AG04449 (cell line): ENCODE measurements at regions not wholly inside any gene's neighbourhood (a gene's known extent, or its start where the extent isn't known, plus 50 kb on each side); places are given as distances from the start of the nearest gene placed in this dataset.
A peak's percentile ranks its signal among the peaks of the same experiment; 100 is the strongest.

Source experiments
- CTCF ChIA-PET: fragments of 350-600 bp; formaldehyde crosslinking; extraction: SDS; loops from one replicate; lab custom pipeline; 2021; ENCODE audit warnings: antibody characterized with exemption; lab: Yijun Ruan, JAX
- POLR2A ChIA-PET: fragments of 400-600, 350-600 bp; formaldehyde crosslinking; extraction: SDS; loops from one replicate; lab custom pipeline; 2020; ENCODE audit warnings: antibody characterized with exemption, inconsistent platforms; lab: Yijun Ruan, JAX
- DNase-seq: peaks from one replicate; pipeline ENCODE4 v3.0.0-alpha.2; 2010; ENCODE audit warnings: low read depth, low spot score
- H3K4me3 ChIP-seq: 2 replicates; pipeline ENCODE4 v1.5.1; 2011; ENCODE audit warnings: low read depth, mild to moderate bottlenecking, control low read depth, low read length
- CTCF ChIP-seq: IDR thresholded peaks from one replicate; pipeline ENCODE4 v1.5.1; 2011; ENCODE audit warnings: mild to moderate bottlenecking, moderate library complexity, low read length, control low read depth, inconsistent platforms; ENCODE audit not compliant: insufficient read depth; ENCODE audit errors: missing control alignments

DNA sequence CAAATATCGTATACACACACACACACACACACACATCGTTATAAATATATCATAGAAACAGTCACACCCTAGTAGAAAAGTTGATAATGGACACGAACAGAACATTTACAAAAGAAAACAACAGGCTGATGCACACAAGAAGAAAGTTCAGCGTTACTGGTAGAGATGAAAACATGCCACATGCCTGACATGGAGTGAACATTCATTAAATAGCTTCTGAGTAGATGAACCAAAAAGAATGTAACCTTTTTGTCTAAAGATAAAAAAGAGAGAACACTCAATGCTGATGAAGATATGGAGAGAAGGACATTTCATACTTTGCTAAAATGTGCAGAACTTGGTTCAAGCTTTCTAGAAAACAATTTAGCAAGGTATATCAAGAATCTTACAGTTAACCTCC lies 173.4 kb upstream of the KLF14 start:
- no peak for TF ChIP-seq CTCF
- CTCF ChIA-PET, result interaction anchor here (1.4 to 3.9 kb wide), 5 partner anchors 10 to 133 kb away, joined by 3 to 28 read pairs (median 7); no protein-coding TSS in a partner anchor
- POLR2A ChIA-PET, result interaction anchor here (0.7 kb wide), 1 partner anchor 29 kb away, joined by 3 read pairs; no protein-coding TSS in a partner anchor
- DNase-seq, result no peak
- H3K4me3 ChIP-seq, result peak overlapping the region; percentile 30

DNA sequence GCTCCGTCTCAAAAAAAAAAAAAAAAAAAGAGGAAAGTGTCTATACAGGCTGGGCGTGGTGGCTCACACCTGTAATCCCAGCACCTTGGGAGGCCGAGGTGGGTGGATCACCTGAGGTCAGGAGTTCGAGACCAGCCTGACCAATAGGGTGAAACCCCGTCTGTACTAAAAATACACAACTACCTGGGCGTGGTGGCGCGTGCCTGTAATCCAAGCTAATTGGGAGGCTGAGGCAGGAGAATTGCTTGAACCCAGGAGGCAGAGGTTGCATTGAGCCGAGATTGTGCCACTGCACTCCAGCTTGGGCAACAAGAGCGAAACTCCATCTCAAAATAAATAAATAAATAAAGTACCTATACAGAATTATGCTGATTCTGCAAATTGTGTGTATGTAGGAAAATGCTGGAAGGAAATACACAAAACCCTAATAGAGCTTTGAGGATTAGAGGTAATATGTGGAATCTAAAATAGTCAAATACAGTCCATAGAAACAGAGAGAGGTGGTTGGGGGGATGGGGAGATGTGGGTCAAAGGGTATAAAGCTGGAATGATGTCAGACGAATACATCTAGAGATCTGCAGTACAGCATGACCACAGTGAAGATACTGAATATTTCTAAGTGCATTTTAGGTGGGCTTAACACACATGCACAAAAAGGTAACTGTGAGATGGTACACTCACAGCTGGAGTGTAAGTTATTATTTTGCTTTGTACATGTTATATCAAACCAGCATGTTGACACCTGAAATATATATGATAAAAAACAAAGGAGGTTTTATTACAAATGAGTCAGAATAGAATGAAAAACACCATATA lies 174.5 kb upstream of the KLF14 start:
- CTCF ChIA-PET, result interaction anchor here (1.3 to 3.1 kb wide), 5 partner anchors 11 to 132 kb away, joined by 3 to 19 read pairs (median 6); no protein-coding TSS in a partner anchor
- peak overlapping the region; percentile 86 for H3K4me3 ChIP-seq
- no peak for DNase-seq
- no peak for TF ChIP-seq CTCF
- POLR2A ChIA-PET, result interaction anchor here (0.7 to 5.9 kb wide), 5 partner anchors 15 to 131 kb away, joined by 3 to 58 read pairs (median 3); no protein-coding TSS in a partner anchor

DNA sequence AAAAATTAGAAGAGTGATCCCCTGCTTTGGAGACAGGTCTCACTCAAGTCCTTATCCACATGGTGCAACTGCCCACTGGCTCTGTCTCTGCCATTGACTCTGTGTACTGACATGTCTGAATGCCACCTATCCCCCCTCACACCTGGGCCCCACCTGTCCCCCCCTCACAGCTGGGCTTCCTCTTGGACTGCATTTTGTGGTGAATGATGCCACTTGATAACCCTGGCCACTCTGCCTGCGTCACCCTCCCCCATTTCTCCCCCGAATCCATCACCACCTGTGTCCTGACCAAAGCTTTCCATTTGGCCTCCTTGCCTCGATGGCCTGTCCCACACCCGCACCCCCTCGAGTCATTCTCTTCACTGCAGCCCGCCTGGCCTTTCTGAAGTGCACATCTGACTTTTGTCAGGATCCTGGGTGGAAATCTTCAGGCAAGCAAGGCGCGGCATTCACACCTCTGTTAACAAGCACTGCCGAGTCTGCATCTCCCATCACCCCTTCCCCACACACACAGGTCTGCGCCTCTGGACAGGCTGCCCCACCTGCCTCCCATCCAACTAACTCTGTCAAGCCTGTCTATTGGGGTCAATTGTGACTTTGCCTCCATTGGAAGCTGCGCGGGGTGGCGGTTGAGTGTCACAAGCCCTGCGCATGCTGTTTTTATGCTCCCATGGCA lies 175.3 kb upstream of the KLF14 start:
- ChIA-PET POLR2A (interaction anchor here (0.7 to 5.9 kb wide), 6 partner anchors 9 to 51 kb away, joined by 3 to 58 read pairs (median 5); no protein-coding TSS in a partner anchor), CTCF (interaction anchor here (1.3 to 3.1 kb wide), 5 partner anchors 12 to 131 kb away, joined by 3 to 19 read pairs (median 6); no protein-coding TSS in a partner anchor)
- TF ChIP-seq CTCF, result no peak
- peak overlapping the region; percentile 86 for H3K4me3 ChIP-seq
- DNase-seq, result no peak

- ChIA-PET CTCF (interaction anchor here (1.3 to 3.1 kb wide), 3 partner anchors 13 to 104 kb away, joined by 3 to 19 read pairs (median 9); no protein-coding TSS in a partner anchor), POLR2A (interaction anchor here (1.1 to 5.9 kb wide), 4 partner anchors 10 to 50 kb away, joined by 4 to 58 read pairs (median 6); no protein-coding TSS in a partner anchor)
- H3K4me3 ChIP-seq, result peak overlapping the region; percentile 86
- no peak for TF ChIP-seq CTCF
- no peak for DNase-seq
These were observed 176.1 kb upstream of the KLF14 start for GRCh38 chr7:130909881-130910672.

GRCh38 chr7:130910949-130911944 lies 177.2 kb upstream of the KLF14 start:
- peak overlapping the region; percentile 86 for H3K4me3 ChIP-seq
- no peak for DNase-seq
- CTCF ChIA-PET, result interaction anchor here (0.7 to 2.7 kb wide), 4 partner anchors 11 to 49 kb away, joined by 3 to 16 read pairs (median 6); no protein-coding TSS in a partner anchor
- no peak for TF ChIP-seq CTCF
- POLR2A ChIA-PET, result interaction anchor here (0.7 to 5.9 kb wide), 13 partner anchors 7 to 193 kb away, joined by 3 to 58 read pairs (median 4); no protein-coding TSS in a partner anchor
